ENCODE measurements at regions not wholly inside any gene's neighbourhood (a gene's known extent, or its start where the extent isn't known, plus 50 kb on each side); places are given as distances from the start of the nearest gene placed in this dataset.

DNA sequence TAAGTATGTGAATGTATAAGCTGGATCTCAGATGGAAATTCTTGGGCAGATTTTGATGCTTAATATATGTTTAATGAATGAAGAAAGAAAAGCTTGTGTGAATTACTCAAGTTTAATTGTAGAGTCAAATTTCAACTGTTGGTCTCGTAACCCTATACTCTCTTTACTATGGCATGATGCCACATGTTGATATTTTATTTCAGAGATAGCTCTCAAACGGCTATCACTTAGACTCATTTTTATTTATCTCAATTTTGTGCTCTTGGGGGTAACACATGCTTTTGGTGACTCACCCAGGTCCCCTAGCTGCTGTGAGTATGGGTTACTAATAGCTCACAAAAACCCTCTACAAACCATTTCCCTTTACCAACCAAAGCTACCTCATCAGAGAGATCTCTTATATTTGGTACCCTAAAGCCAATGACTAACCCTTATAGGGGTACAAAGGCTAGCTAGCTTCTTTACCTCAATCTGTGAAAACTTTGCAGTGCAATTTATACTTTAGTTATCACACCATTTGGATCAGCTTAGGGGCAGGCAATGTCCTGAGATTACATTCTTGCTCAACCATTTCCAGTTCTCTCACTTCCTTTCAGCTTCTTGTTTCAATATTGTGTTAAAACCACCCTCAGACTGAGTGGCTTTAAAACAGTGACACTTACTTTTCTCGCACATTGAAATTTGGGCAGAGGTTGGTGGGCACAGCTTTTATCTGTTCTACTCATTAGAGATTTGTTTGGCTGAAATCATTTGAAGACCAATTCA lies 240.3 kb downstream of the CDH7 start:
- no peak overlapping the region for H3K27ac ChIP-seq (ENCODE audit: low read depth, low read length)
- H3K4me3 ChIP-seq (ENCODE audit: low read length in 3 of 3) = no peak overlapping the region
- no peaks in the 10 kb centered on the region for H3K36me3 ChIP-seq (ENCODE audit: control insufficient read depth in 3 of 3, insufficient read depth in 3 of 3, low read length in 3 of 3)
- no peaks in the 10 kb centered on the region for H3K9me3 ChIP-seq (ENCODE audit: control insufficient read depth in 3 of 3, low read length in 3 of 3)
- H3K27me3 ChIP-seq (ENCODE audit: control insufficient read depth in 3 of 3, insufficient read depth in 3 of 3, low read length in 3 of 3) = no peaks in the 10 kb centered on the region
- no peak overlapping the region for H3K9ac ChIP-seq (ENCODE audit: low read depth in 1 of 3, low read length in 3 of 3)
- no peaks in the 10 kb centered on the region for H3K4me1 ChIP-seq (ENCODE audit: control insufficient read depth in 3 of 3, insufficient read depth in 3 of 3, low read length in 3 of 3)

DNA sequence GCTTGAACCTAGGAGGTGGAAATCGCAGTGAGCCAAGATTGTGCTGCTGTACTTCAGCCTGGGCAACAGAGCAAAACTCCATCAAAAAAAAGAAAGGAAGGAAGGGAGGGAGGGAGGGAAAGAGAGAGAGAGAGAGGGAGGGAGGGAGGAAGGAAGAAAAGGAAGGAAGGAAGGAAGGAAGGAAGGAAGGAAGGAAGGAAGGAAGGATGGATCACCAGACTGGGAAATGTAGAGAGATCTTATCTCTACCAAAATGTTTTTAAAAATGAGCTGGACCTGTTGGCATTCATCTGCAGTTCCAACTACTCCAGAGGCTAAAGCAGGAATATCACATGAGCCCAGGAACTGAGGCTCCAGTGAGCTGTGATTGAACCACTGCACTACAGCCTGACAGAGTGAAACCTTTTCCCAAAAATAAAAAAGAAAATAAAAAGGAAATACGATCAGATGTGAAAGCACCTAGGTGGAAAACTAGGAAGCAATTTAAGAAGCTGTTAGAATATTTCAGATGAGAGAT lies 239.4 kb downstream of the CDH7 start:
- Histone ChIP-seq H3K9me3 (ENCODE audit: control insufficient read depth in 3 of 3, low read length in 3 of 3) (no peaks in the 10 kb centered on the region), H3K9ac (ENCODE audit: low read depth in 1 of 3, low read length in 3 of 3) (no peak overlapping the region), H3K27me3 (ENCODE audit: control insufficient read depth in 3 of 3, insufficient read depth in 3 of 3, low read length in 3 of 3) (no peaks in the 10 kb centered on the region), H3K4me3 (ENCODE audit: low read length in 3 of 3) (no peak overlapping the region), H3K36me3 (ENCODE audit: control insufficient read depth in 3 of 3, insufficient read depth in 3 of 3, low read length in 3 of 3) (no peaks in the 10 kb centered on the region), H3K4me1 (ENCODE audit: control insufficient read depth in 3 of 3, insufficient read depth in 3 of 3, low read length in 3 of 3) (no peaks in the 10 kb centered on the region), H3K27ac (ENCODE audit: low read depth, low read length) (no peak overlapping the region)

DNA sequence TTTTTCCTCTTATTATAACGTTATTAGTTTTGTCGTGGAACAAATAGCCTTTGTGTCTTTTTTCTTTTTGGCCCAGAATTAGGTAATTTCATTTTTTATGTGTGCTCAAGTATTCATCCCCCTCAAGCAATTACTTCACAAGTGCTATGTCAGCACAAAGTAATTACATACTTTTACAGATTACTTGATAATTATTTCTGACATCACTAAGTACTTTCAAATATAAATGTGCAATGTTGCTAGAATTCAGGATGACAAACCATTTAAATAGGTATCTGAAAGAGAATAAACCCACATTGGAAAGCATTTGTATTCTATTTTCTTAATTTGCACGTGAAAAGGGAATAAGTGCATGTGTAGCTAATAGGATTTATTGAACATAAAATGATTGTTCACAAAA lies 238.2 kb downstream of the CDH7 start:
- Histone ChIP-seq H3K4me3 (ENCODE audit: low read length in 3 of 3) (no peak overlapping the region), H3K36me3 (ENCODE audit: control insufficient read depth in 3 of 3, insufficient read depth in 3 of 3, low read length in 3 of 3) (no peaks in the 10 kb centered on the region), H3K9ac (ENCODE audit: low read depth in 1 of 3, low read length in 3 of 3) (no peak overlapping the region), H3K9me3 (ENCODE audit: control insufficient read depth in 3 of 3, low read length in 3 of 3) (no peaks in the 10 kb centered on the region), H3K4me1 (ENCODE audit: control insufficient read depth in 3 of 3, insufficient read depth in 3 of 3, low read length in 3 of 3) (no peaks in the 10 kb centered on the region), H3K27me3 (ENCODE audit: control insufficient read depth in 3 of 3, insufficient read depth in 3 of 3, low read length in 3 of 3) (no peaks in the 10 kb centered on the region), H3K27ac (ENCODE audit: low read depth, low read length) (no peak overlapping the region)

DNA sequence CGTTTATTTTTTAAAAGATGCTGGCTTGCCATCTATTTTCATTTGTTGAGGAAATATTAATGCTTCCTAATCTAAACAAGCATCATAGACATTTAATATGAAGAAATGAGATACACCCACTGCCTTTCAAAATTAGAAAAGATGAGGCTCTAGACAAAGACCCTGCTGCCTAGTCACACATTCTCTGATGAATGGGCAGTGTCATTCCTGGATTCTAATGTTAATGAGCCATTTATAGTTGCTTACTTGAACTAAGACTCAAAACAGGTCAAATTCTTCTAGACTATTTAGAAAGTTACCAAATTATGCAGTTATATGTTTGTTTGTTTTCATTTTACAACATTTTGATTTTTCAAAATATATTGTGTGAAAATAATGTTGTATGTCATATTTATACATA lies 237.6 kb downstream of the CDH7 start:
- Histone ChIP-seq H3K9me3 (ENCODE audit: control insufficient read depth in 3 of 3, low read length in 3 of 3) (no peaks in the 10 kb centered on the region), H3K4me3 (ENCODE audit: low read length in 3 of 3) (no peak overlapping the region), H3K36me3 (ENCODE audit: control insufficient read depth in 3 of 3, insufficient read depth in 3 of 3, low read length in 3 of 3) (no peaks in the 10 kb centered on the region)

DNA sequence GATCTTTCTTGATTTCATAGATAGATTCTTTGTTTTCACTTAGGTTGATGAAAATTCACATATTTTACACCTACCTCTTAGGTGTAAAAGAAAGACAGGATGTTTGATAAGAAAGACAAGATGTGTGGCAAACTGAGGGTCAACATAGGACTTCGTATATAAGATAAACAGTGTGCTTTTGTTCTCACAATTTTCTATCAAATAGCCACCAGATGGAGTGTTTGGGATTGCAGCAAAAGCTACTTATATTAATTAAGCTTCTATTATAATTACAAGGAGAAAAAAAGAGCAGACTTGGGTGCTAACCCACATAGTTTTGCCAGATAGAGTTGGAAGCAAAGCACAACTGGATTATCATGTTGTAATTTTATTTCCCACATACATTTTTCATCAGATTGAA lies 232.9 kb downstream of the CDH7 start:
- Histone ChIP-seq H3K9ac (ENCODE audit: low read depth in 1 of 3, low read length in 3 of 3) (no peak overlapping the region), H3K4me1 (ENCODE audit: control insufficient read depth in 3 of 3, insufficient read depth in 3 of 3, low read length in 3 of 3) (no peaks in the 10 kb centered on the region), H3K4me3 (ENCODE audit: low read length in 3 of 3) (no peak overlapping the region), H3K27me3 (ENCODE audit: control insufficient read depth in 3 of 3, insufficient read depth in 3 of 3, low read length in 3 of 3) (no peaks in the 10 kb centered on the region), H3K36me3 (ENCODE audit: control insufficient read depth in 3 of 3, insufficient read depth in 3 of 3, low read length in 3 of 3) (no peaks in the 10 kb centered on the region), H3K9me3 (ENCODE audit: control insufficient read depth in 3 of 3, low read length in 3 of 3) (no peaks in the 10 kb centered on the region), H3K27ac (ENCODE audit: low read depth, low read length) (no peak overlapping the region)

More for the DNA sequence above, 237.6 kb downstream of the CDH7 start:
- H3K4me1 ChIP-seq (ENCODE audit: control insufficient read depth in 3 of 3, insufficient read depth in 3 of 3, low read length in 3 of 3) = no peaks in the 10 kb centered on the region
- H3K27ac ChIP-seq (ENCODE audit: low read depth, low read length) = no peak overlapping the region
- H3K9ac ChIP-seq (ENCODE audit: low read depth in 1 of 3, low read length in 3 of 3) = no peak overlapping the region
- H3K27me3 ChIP-seq (ENCODE audit: control insufficient read depth in 3 of 3, insufficient read depth in 3 of 3, low read length in 3 of 3) = no peaks in the 10 kb centered on the region

DNA sequence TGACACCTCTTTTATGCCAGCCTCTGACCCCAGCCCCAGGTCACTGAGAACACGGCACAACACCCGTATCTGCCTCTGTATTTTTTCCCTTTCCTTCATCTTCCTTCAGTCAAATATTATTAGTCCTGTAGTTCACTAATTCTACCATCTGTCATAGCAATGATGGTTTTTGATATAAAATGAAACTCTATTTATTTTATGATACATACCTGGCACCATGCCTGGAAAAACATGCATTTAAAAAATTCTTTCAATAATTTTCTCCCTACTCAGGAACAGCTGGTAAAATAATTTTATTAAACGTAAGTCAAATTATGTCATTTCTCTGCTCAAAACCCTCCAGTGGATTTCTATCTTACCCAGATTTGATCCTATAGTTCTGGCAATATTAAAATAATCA lies 224.7 kb downstream of the CDH7 start:
- Histone ChIP-seq H3K4me3 (ENCODE audit: low read length in 3 of 3) (no peak overlapping the region), H3K9ac (ENCODE audit: low read depth in 1 of 3, low read length in 3 of 3) (no peak overlapping the region)

DNA sequence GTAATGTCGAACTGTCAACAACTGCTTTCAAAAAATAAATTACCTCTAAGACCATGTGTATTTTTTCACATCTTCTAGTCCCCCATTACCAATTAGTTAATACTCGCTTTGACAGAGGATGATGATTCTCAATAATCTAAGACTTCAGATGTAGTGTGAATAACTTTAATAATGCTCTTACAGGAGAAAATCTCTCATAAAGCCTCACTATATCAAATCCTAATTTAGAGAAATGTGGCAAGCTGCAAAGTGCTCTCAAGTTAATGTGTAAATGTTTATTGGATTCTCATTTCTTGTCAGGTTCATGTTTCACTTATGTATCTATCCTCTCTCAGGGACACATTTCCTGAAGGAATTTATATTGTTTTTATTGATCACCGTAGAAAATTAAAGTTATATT lies 223.9 kb downstream of the CDH7 start:
- Histone ChIP-seq H3K36me3 (ENCODE audit: control insufficient read depth in 3 of 3, insufficient read depth in 3 of 3, low read length in 3 of 3) (no peaks in the 10 kb centered on the region), H3K27me3 (ENCODE audit: control insufficient read depth in 3 of 3, insufficient read depth in 3 of 3, low read length in 3 of 3) (no peaks in the 10 kb centered on the region), H3K9ac (ENCODE audit: low read depth in 1 of 3, low read length in 3 of 3) (no peak overlapping the region), H3K9me3 (ENCODE audit: control insufficient read depth in 3 of 3, low read length in 3 of 3) (no peaks in the 10 kb centered on the region), H3K4me3 (ENCODE audit: low read length in 3 of 3) (no peak overlapping the region), H3K27ac (ENCODE audit: low read depth, low read length) (no peak overlapping the region), H3K4me1 (ENCODE audit: control insufficient read depth in 3 of 3, insufficient read depth in 3 of 3, low read length in 3 of 3) (no peaks in the 10 kb centered on the region)

More for the DNA sequence above, 224.7 kb downstream of the CDH7 start:
- Histone ChIP-seq H3K9me3 (ENCODE audit: control insufficient read depth in 3 of 3, low read length in 3 of 3) (no peaks in the 10 kb centered on the region), H3K27me3 (ENCODE audit: control insufficient read depth in 3 of 3, insufficient read depth in 3 of 3, low read length in 3 of 3) (no peaks in the 10 kb centered on the region), H3K4me1 (ENCODE audit: control insufficient read depth in 3 of 3, insufficient read depth in 3 of 3, low read length in 3 of 3) (no peaks in the 10 kb centered on the region), H3K36me3 (ENCODE audit: control insufficient read depth in 3 of 3, insufficient read depth in 3 of 3, low read length in 3 of 3) (no peaks in the 10 kb centered on the region), H3K27ac (ENCODE audit: low read depth, low read length) (no peak overlapping the region)

DNA sequence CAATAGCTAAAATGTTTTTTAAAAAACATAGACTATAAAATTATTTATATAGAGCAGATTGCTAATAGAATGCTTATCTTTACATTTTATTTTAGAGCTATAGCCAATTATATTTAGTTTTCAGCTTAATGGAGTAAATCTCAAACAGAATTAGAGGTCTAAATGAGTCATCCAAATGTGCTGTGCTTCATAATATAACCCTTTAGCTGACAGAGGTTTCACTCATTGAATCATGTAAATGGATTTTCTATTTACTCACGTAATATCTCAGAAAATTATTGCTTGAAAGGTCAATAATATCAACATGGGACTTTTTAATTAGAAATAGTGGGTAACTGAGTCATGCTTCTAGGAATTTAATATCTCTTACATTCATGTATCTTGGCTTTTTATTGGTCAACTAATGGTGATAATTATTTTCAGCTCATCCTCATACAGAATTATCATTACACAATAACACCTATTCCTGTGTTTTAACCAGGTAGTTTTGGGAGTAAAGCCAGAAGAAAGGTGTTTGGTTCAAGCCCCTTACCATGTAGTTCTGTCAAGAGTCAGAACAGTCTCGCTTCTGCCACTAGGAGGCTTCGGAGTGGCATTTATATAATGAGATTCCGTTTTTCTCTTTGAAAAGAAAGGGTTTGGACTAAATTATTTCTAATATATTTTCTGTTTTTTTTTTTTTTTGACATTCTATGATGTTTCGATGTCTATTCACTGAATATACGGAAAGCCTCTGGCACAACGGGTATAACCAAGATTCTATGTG lies 217.6 kb downstream of the CDH7 start:
- Histone ChIP-seq H3K4me3 (ENCODE audit: low read length in 3 of 3) (no peak overlapping the region), H3K36me3 (ENCODE audit: control insufficient read depth in 3 of 3, insufficient read depth in 3 of 3, low read length in 3 of 3) (no peaks in the 10 kb centered on the region), H3K9me3 (ENCODE audit: control insufficient read depth in 3 of 3, low read length in 3 of 3) (no peaks in the 10 kb centered on the region), H3K4me1 (ENCODE audit: control insufficient read depth in 3 of 3, insufficient read depth in 3 of 3, low read length in 3 of 3) (no peaks in the 10 kb centered on the region), H3K9ac (ENCODE audit: low read depth in 1 of 3, low read length in 3 of 3) (no peak overlapping the region), H3K27ac (ENCODE audit: low read depth, low read length) (no peak overlapping the region), H3K27me3 (ENCODE audit: control insufficient read depth in 3 of 3, insufficient read depth in 3 of 3, low read length in 3 of 3) (no peaks in the 10 kb centered on the region)

DNA sequence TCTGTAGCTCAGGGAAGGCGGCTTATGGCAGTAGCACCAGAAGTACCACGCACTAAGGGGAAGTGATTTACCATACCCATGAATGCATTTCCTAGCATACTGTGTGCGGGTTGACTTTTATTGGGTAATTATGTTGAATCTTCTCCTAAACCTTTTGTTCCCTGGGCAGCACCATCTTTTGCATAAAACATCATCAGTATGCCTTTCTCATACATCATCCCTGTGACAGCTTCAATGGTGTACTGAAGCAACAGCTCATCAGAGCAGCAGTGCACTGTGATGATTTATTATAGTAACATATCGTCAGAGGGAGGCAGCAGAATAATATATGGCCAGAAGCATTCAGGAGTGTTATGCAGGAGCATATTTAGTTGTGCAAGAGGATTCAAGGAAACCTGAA lies 204.9 kb downstream of the CDH7 start:
- no peak overlapping the region for H3K9ac ChIP-seq (ENCODE audit: low read depth in 1 of 3, low read length in 3 of 3)
- H3K9me3 ChIP-seq (ENCODE audit: control insufficient read depth in 3 of 3, low read length in 3 of 3) = no peaks in the 10 kb centered on the region
- H3K27me3 ChIP-seq (ENCODE audit: control insufficient read depth in 3 of 3, insufficient read depth in 3 of 3, low read length in 3 of 3) = no peaks in the 10 kb centered on the region

DNA sequence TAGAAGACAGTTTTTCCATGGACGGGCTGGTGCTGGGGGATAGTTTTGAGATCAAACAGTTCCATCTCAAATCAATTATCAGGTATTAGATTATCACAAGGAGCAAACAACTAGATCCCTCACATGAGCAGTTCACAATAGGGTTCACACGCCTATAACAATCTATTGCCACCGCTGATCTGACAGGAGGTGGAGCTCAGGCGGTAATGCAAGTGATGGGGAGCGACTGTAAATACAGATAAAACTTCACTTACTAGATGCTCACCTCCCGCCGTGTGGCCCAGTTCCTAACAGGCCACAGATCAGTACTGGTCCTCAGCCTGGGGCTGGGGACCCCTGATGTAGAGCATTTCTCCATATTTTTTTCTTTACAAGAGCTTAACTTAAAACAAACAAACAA lies 203.6 kb downstream of the CDH7 start:
- H3K9ac ChIP-seq (ENCODE audit: low read depth in 1 of 3, low read length in 3 of 3) = no peak overlapping the region
- H3K4me3 ChIP-seq (ENCODE audit: low read length in 3 of 3) = no peak overlapping the region
- no peaks in the 10 kb centered on the region for H3K36me3 ChIP-seq (ENCODE audit: control insufficient read depth in 3 of 3, insufficient read depth in 3 of 3, low read length in 3 of 3)
- H3K9me3 ChIP-seq (ENCODE audit: control insufficient read depth in 3 of 3, low read length in 3 of 3) = no peaks in the 10 kb centered on the region
- no peaks in the 10 kb centered on the region for H3K4me1 ChIP-seq (ENCODE audit: control insufficient read depth in 3 of 3, insufficient read depth in 3 of 3, low read length in 3 of 3)
- H3K27ac ChIP-seq (ENCODE audit: low read depth, low read length) = no peak overlapping the region
- H3K27me3 ChIP-seq (ENCODE audit: control insufficient read depth in 3 of 3, insufficient read depth in 3 of 3, low read length in 3 of 3) = no peaks in the 10 kb centered on the region

More for the DNA sequence above, 204.9 kb downstream of the CDH7 start:
- H3K4me3 ChIP-seq (ENCODE audit: low read length in 3 of 3) = no peak overlapping the region
- no peak overlapping the region for H3K27ac ChIP-seq (ENCODE audit: low read depth, low read length)
- H3K36me3 ChIP-seq (ENCODE audit: control insufficient read depth in 3 of 3, insufficient read depth in 3 of 3, low read length in 3 of 3) = no peaks in the 10 kb centered on the region
- no peaks in the 10 kb centered on the region for H3K4me1 ChIP-seq (ENCODE audit: control insufficient read depth in 3 of 3, insufficient read depth in 3 of 3, low read length in 3 of 3)
